Globus pallidus (tissue), 1 donor: ENCODE measurements at regions not wholly inside any gene's neighbourhood (a gene's known extent, or its start where the extent isn't known, plus 50 kb on each side); places are given as distances from the start of the nearest gene placed in this dataset.
"Not testable (repeated sequence)": the region's sequence is repeated elsewhere in the genome, so short reads cannot be mapped to it uniquely, and the experiment has no call there.

ENCODE experiments used
- DNase-seq: peaks from one replicate; pipeline ENCODE4 v3.0.0-alpha.2; 2015; ENCODE audit warnings: low spot score

DNA sequence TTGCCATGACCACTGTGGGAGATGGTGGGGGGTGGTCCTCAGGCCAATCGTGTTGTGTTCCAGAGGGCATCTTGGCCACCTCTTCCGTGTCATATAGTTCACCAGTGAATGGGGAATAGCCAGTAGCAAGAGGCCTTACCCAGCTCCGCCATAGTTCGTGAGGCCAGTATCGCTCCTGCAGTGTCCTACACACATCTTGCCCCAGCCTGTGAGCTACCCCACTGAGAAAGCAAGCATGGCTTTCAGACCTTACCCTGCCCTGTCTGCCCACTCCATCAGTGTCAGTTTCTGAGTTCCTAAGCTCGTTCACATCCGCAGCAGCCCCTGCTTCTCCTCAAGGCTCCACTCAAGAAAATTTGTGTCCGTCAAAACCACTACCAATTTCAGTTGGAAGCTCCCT lies 586.0 kb upstream of the PABPC5 start:
- not testable (repeated sequence) for DNase-seq

DNA sequence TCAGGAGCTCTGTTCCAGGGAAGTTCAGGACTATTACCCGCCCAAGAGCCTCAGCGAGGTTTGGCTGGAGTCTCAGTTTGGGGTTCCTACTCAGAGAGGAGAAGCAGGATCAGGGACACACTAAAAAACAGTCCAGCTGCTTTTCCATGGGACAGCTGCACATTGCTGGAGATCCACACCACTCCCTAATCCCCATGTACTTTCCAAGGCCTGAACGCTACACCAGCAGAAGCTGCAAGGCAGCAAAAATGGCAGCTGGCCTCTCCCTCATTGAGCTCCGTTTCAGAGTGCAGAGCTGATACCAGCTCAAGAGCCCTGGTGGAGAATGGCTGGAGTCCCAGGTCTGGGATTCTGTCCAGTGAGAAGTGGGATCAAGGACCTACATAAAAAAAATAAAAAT lies 551.2 kb upstream of the PABPC5 start:
- DNase-seq: no peak

DNA sequence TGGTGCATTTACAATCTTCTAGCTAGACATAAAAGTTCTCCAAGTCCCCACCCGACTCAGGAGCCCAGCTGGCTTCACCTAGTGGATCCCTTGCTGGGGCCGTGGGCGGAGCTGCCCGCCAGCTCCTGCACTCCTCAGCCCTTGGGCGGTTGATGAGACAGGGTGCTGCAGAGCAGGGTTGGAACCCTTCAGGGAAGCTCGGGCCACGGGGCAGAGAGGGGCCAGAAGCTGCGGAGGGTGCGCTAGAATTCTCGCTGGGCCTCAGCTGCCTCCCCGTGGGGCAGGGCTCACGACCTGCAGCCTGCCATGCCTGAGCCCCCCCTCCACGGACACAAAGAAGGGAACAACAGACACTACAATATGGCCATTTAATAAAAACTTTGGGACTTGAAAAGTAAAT lies 519.8 kb upstream of the PABPC5 start:
- not testable (repeated sequence) for DNase-seq

DNA sequence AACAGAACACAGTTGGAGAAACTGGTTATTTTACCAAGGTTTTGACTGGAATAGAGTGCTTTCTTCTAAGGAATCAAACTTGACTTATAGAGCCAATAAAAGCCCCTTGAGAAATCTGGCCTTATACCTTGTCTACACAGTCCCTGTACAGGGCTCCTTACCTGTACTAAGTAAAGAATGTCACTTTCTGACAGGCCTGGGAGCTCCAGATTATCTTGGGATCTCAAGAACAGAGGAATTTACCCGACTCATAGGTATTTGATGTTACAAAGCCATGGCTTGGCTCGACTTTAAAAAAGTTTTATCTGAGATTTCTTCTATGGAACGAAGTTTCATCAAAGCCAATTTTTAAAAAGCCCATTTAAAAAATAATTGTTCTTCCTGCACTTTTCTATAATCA lies 487.8 kb upstream of the PABPC5 start:
- DNase-seq: not testable (repeated sequence)

DNA sequence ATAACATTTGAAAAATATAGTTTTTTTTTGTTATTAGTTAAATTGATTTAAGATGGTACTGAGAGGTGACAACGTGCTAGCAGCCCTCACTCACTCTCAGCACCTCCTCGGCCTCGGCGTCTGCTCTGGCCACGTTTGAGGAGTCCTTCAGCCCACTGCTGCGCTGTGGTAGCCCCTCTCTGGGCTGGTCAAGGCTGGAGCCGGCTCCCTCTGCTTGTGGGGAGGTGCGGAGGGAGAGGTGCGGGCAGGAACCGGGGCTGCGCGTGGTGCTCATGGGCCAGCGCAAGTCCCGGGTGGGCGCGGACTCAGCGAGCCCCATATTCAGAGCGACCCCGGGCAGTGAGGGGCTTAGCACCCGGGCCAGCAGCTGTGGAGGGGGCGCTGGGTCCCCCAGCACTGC lies 439.4 kb upstream of the PABPC5 start:
- not testable (repeated sequence) for DNase-seq

DNA sequence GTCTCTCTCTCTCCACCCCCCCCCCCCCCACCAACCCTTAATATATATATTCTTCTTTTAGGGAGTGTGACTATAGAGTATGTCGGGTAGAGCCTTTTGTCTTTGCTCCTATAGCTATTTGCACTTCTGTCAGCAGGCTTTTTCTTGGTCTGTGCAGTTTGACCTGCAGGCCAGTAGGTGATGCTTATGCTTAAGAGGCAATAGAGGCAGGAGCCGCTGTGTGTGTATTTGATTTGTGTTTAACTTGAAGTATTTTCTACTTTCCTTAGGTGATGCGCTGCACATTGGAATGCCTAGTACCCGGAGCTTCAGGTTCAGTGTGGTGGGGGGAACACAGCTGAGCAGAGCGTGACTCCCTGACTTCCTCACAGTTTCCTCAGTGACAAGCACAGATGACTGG lies 416.5 kb upstream of the PABPC5 start:
- not testable (repeated sequence) for DNase-seq

DNA sequence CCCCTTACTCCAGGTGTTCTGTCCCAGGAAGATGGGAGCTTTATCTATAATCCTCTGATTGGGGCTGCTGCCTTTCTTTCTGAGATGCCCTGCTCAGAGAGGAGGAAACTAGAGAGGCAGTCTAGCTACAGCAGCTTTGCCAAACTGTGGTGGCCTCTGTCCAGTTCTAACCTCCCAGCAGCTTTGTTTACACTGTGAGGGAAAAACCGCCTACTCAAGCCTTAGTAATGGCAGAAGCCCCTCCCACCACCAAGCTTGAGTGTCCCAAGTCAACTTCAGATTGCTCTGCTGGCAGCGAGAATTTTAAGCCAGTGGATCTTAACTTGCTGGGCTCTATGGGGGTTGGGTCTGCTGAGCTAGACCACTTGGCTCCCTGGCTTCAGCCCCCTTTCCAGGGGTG lies 394.9 kb upstream of the PABPC5 start:
- no peak for DNase-seq

DNA sequence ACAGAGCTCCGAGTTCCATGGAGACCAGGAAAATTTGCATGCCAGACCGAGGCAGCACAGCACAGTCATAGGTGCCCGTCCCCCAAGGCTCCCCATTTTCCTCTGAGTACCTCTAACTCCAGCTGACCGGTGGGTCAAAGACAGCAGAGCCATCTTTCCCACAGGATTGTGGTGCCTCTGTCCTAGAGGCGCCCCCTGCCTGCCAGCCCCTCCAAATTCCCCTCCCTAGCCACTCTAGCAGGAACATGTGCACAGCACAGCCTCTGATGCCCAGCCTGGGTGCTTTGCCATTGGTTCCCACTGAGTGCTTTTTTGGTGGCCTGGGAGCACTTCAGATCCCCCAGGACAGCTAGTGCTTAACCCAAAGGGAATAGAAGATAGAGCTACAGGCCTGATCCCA lies 368.5 kb upstream of the PABPC5 start:
- DNase-seq: no peak

DNA sequence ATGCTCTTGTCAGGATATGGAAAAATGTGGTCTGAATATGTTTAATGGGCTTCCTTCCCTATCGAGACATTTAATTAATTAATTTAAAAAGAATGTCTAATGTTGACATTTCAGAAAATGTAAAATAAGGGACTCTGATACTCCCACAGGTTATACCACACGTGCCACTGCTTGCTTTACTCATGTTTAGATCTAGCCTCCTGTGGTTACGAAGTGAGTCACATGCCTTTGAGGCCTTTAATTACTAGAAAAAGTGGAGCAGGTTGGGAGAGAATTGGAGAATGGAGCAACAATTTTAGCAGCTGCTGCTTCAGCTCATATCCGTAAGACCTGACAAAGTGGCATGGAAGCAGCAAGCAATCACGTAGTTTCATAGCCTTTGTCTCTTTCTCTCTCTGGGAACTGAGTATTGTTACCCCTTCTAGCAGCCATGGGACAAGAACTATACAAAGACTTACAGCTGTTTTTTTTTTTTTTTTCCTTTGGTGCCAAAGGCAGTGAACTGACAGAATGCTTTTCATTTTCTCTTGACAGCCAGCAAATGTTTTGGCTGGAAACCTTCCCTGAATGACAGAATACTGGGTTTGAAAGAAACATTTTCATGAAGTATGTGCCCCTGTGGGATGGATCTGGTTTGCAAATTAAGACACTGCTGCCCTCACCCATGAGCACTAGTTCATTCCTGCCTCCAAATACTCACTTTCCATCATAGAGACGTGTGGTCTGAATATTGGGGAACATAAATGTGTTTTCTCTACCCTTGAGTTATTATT lies 355.1 kb upstream of the PABPC5 start:
- DNase-seq: peak; percentile 0

DNA sequence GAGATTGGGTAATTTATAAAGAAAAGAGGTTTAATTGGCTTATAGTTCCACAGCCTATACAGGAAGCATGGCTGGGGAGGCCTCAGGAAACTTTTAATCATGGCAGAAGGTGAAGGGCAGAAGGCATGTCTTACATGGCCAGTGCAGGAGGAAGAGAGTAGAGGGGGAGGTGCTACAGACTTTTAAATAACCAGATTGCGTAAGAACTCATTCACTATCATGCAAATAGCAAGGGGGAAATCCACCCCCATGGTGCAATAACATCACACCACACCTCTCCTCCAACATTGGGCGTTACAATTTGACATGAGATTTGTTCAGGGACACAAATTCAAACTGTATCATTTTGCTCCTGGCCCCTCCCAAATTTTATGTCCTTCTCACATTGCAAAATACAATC lies 353.8 kb upstream of the PABPC5 start:
- DNase-seq: no peak

DNA sequence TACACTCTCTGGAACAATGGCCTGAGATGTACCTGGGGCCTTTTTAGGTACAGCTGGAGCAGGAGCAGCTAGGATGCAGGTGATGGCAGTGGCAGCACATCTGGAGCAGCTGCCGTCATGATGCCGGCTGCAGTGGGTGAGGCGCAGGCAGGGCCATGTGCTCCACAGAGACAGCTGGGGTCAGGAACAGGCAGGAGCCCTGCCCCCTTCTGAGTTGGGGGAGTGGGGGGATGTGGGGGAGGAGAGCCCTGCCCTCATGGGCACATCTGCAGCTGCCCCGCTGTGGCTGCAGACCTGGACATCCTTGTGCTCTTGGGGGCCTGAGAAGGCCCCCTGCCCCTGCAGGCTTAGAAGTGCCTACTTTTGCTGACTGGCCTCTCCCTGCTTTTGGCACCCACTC lies 352.8 kb upstream of the PABPC5 start:
- DNase-seq: no peak

DNA sequence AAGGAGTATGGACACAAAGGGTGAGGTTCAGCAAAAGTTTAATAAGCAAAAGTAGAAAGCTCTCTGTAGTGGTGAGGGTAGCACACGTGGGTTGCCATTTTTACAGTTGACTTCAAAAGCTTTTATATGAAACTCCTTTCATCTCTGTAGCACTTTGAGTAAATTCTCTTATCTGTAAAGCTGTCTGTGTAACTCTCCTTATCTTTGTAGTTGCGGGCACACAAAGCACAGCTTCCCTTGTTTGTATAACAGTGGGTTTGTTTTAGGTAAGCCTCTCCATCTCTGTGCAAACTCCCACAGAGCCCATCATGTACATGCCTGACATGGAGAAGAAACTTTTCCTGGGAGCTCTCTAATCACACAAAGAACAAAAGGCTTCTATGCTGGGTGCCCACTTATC lies 325.9 kb upstream of the PABPC5 start:
- no peak for DNase-seq

DNA sequence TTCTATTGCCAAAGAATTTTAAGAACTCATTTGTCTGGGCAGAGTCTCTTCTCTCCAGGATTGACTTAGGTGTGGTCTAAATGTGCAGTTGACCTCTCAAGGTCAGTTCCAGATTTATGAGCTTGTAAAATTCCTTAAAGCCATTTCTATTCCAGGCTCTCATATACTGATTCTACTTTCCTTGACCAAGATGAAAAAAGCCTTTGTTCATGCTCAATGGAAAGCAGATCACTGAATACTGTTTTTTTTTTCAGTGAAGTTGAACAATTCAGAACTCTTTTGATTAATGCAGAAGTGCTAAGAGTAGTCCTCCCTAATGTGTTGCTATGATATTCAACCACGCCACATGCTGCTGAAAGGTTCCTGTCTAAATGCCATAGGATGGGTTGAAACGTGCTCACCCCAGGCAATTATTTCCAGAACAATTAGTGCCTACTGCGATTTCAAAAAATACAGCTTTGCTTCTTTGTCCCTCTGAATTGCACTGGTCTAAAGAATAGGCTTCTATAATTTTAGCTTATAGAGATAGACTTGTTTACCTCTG lies 312.4 kb upstream of the PABPC5 start:
- DNase-seq: no peak

DNA sequence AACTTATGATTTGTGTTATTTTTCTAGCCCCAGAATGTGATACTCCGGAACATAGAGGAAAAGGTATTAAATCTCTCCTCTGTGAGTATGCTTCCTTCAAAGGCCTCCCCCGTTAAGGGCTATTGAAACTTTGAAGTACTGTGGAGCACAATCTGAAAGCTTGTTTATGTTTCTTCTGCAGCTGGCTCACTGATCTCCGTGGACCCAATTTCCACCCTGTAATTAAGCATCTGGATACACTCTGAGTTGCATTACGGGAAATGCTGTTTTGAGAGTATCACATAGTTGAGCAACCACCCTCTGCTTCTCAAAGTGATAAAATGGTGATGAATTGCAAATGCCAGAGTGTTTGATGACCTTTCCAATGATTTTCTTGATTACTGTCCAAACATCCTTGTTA lies 296.8 kb upstream of the PABPC5 start:
- DNase-seq: no peak
